SJSA1 (cell line): ENCODE measurements at regions not wholly inside any gene's neighbourhood (a gene's known extent, or its start where the extent isn't known, plus 50 kb on each side); places are given as distances from the start of the nearest gene placed in this dataset.
A peak's percentile ranks its signal among the peaks of the same experiment; 100 is the strongest.
"Not testable (repeated sequence)": the region's sequence is repeated elsewhere in the genome, so short reads cannot be mapped to it uniquely, and the experiment has no call there.

Source experiments
- DNase-seq, 2 experiments: peaks; one replicate each; pipeline ENCODE4 v3.0.0-alpha.2; 2015 to 2020; ENCODE audit warnings: low spot score in 2 of 2, low read depth in 1 of 2
- H3K27ac ChIP-seq: fragments of 250-450 bp; sonication (Bioruptor Pico); 2 replicates; pipeline ENCODE4 v1.5.1; 2020; ENCODE audit warnings: mild to moderate bottlenecking, moderate library complexity
- H3K27me3 ChIP-seq: fragments of 250-450 bp; sonication (Bioruptor Pico); replicated peaks from 2 replicates; pipeline ENCODE4 v1.5.1; 2020; ENCODE audit warnings: mild to moderate bottlenecking, moderate library complexity
- H3K36me3 ChIP-seq: fragments of 250-450 bp; sonication (Bioruptor Pico); 2 replicates; pipeline ENCODE4 v1.5.1; 2020; ENCODE audit warnings: mild to moderate bottlenecking
- H3K4me1 ChIP-seq: fragments of 250-450 bp; sonication (Bioruptor Pico); replicated peaks from 2 replicates; pipeline ENCODE4 v1.6.1; 2021; ENCODE audit warnings: mild to moderate bottlenecking
- H3K4me3 ChIP-seq: fragments of 250-450 bp; sonication (Bioruptor Pico); 2 replicates; pipeline ENCODE4 v1.5.1; 2020; ENCODE audit warnings: mild to moderate bottlenecking
- H3K9me3 ChIP-seq: fragments of 250-450 bp; sonication (Bioruptor Pico); replicated peaks from 2 replicates; pipeline ENCODE4 v1.5.1; 2020; ENCODE audit warnings: mild to moderate bottlenecking

- peaks cover 20% of the 10 kb centered on the region for H3K4me1 ChIP-seq
- H3K27ac ChIP-seq = peak overlapping the region; percentile 32; the same call in 1 of the 2 replicates
- DNase-seq = peak; percentile 59 to 66
These were observed 87.5 kb upstream of the RUNX3 start for GRCh38 chr1:25017436-25018109.

GRCh38 chr1:25012966-25013962, 83.2 kb upstream of the RUNX3 start:
- no peak for DNase-seq
- no peak overlapping the region for H3K27ac ChIP-seq
- H3K36me3 ChIP-seq = no peaks in the 10 kb centered on the region
- H3K4me1 ChIP-seq = peaks cover 18% of the 10 kb centered on the region
- H3K4me3 ChIP-seq = no peak overlapping the region
- H3K9me3 ChIP-seq = no peaks in the 10 kb centered on the region
- no peaks in the 10 kb centered on the region for H3K27me3 ChIP-seq

More at GRCh38 chr1:25017436-25018109, 87.5 kb upstream of the RUNX3 start:
- Histone ChIP-seq H3K4me3 (no peak overlapping the region), H3K27me3 (no peaks in the 10 kb centered on the region), H3K36me3 (no peaks in the 10 kb centered on the region), H3K9me3 (no peaks in the 10 kb centered on the region)

GRCh38 chr1:25011943-25012638, 82.0 kb upstream of the RUNX3 start:
- no peak overlapping the region for H3K4me3 ChIP-seq
- H3K27ac ChIP-seq = no peak overlapping the region
- H3K9me3 ChIP-seq = no peaks in the 10 kb centered on the region
- H3K4me1 ChIP-seq = peaks cover 10% of the 10 kb centered on the region
- no peaks in the 10 kb centered on the region for H3K27me3 ChIP-seq
- no peak for DNase-seq
- no peaks in the 10 kb centered on the region for H3K36me3 ChIP-seq

GRCh38 chr1:25011275-25011674, 81.2 kb upstream of the RUNX3 start:
- Histone ChIP-seq H3K4me3 (no peak overlapping the region), H3K9me3 (no peaks in the 10 kb centered on the region), H3K27me3 (no peaks in the 10 kb centered on the region), H3K36me3 (no peaks in the 10 kb centered on the region), H3K27ac (no peak overlapping the region), H3K4me1 (peaks cover 10% of the 10 kb centered on the region)
- no peak for DNase-seq

DNA sequence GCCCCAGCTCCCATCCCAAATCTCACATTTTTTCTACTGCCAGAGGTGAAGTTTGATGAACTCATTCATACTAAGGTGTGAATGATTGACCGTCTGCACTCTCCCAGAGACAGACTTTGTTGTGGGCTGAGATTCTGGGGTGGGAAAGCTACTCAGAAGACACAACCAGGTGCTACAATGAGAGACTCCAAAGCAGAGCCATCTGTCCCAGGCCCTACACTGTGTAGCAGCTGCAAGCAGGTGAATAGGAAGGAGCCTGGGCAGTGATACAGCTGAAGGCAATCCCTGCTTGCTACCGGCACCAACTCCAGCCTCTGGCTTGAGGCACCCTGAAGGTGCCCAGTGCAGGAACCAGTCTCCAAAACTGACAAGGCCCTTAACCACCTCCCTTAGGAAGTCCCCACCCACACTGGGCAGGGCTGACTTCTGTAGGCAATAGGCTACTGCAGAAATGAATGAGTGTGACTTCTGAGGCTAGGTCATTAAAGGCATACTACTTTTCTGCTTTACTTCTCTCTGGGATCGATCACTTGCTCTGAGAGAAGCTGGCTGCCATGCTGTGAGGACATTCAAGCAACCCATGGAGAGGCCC, 79.7 kb upstream of the RUNX3 start:
- no peak for DNase-seq
- H3K27me3 ChIP-seq = no peaks in the 10 kb centered on the region

DNA sequence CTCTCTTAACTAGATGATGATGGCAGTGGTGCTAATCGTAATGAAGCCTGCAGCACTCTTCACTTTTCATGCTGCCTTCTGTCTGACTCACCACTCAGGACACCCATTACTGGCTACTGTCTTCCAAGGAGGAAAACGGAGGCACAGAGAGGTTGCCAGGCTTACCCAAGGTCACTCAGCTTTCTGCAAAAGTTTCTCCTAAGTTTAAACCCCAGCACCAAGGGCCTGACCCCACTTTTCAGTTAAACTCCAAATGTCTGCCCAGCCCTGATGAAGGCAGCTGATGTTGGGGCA, 78.1 kb upstream of the RUNX3 start:
- Histone ChIP-seq H3K9me3 (no peaks in the 10 kb centered on the region), H3K27ac (no peak overlapping the region), H3K4me1 (peaks cover 13% of the 10 kb centered on the region), H3K27me3 (no peaks in the 10 kb centered on the region), H3K4me3 (no peak overlapping the region), H3K36me3 (no peaks in the 10 kb centered on the region)
- no peak for DNase-seq

More for the DNA sequence above, 79.7 kb upstream of the RUNX3 start:
- no peaks in the 10 kb centered on the region for H3K36me3 ChIP-seq
- no peak overlapping the region for H3K4me3 ChIP-seq
- H3K4me1 ChIP-seq = peaks cover 13% of the 10 kb centered on the region
- no peaks in the 10 kb centered on the region for H3K9me3 ChIP-seq
- no peak overlapping the region for H3K27ac ChIP-seq

GRCh38 chr1:25007390-25008191, 77.5 kb upstream of the RUNX3 start:
- not testable (repeated sequence) for H3K4me3 ChIP-seq, H3K9me3 ChIP-seq, H3K27me3 ChIP-seq, H3K27ac ChIP-seq, DNase-seq, H3K36me3 ChIP-seq
- peaks cover 13% of the 10 kb centered on the region for H3K4me1 ChIP-seq

- no peaks in the 10 kb centered on the region for H3K27me3 ChIP-seq
- no peak for DNase-seq
These were observed 76.7 kb upstream of the RUNX3 start for GRCh38 chr1:25006770-25007169.

GRCh38 chr1:25004355-25004754, 74.3 kb upstream of the RUNX3 start:
- no peaks in the 10 kb centered on the region for H3K36me3 ChIP-seq
- H3K4me3 ChIP-seq = no peak overlapping the region
- no peak overlapping the region for H3K27ac ChIP-seq
- no peaks in the 10 kb centered on the region for H3K27me3 ChIP-seq
- H3K4me1 ChIP-seq = peaks cover 13% of the 10 kb centered on the region
- DNase-seq = no peak
- H3K9me3 ChIP-seq = no peaks in the 10 kb centered on the region

More at GRCh38 chr1:25006770-25007169, 76.7 kb upstream of the RUNX3 start:
- H3K9me3 ChIP-seq = no peaks in the 10 kb centered on the region
- no peak overlapping the region for H3K27ac ChIP-seq
- H3K4me3 ChIP-seq = no peak overlapping the region
- no peaks in the 10 kb centered on the region for H3K36me3 ChIP-seq
- H3K4me1 ChIP-seq = peaks cover 13% of the 10 kb centered on the region

GRCh38 chr1:25003457-25004190, 73.5 kb upstream of the RUNX3 start:
- Histone ChIP-seq H3K27ac (no peak overlapping the region), H3K36me3 (no peaks in the 10 kb centered on the region), H3K9me3 (no peaks in the 10 kb centered on the region), H3K4me3 (no peak overlapping the region), H3K4me1 (peaks cover 10% of the 10 kb centered on the region), H3K27me3 (no peaks in the 10 kb centered on the region)
- no peak for DNase-seq

DNA sequence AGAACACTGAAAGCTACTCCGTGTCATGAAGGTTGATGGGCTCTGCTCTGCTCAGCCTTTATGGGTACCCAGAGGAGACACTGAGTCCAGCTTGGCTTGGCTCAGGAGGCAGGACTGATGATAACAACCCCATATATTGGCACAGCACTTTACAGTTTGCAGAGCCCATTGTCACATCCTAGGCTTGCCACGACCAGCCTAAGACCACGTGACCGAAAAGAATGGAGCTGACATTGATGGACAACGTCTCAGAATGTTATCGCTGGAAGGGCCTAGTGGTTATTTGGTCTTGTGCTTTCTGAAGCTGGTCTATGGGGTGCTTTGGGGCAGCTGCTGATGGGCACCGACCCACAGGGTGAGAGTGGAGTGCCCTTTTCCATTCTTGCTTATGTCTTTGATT, 72.9 kb upstream of the RUNX3 start:
- no peak overlapping the region for H3K27ac ChIP-seq
- H3K4me1 ChIP-seq = peaks cover 4% of the 10 kb centered on the region
- H3K9me3 ChIP-seq = no peaks in the 10 kb centered on the region
- H3K36me3 ChIP-seq = no peaks in the 10 kb centered on the region
- no peaks in the 10 kb centered on the region for H3K27me3 ChIP-seq
- no peak overlapping the region for H3K4me3 ChIP-seq
- no peak for DNase-seq

DNA sequence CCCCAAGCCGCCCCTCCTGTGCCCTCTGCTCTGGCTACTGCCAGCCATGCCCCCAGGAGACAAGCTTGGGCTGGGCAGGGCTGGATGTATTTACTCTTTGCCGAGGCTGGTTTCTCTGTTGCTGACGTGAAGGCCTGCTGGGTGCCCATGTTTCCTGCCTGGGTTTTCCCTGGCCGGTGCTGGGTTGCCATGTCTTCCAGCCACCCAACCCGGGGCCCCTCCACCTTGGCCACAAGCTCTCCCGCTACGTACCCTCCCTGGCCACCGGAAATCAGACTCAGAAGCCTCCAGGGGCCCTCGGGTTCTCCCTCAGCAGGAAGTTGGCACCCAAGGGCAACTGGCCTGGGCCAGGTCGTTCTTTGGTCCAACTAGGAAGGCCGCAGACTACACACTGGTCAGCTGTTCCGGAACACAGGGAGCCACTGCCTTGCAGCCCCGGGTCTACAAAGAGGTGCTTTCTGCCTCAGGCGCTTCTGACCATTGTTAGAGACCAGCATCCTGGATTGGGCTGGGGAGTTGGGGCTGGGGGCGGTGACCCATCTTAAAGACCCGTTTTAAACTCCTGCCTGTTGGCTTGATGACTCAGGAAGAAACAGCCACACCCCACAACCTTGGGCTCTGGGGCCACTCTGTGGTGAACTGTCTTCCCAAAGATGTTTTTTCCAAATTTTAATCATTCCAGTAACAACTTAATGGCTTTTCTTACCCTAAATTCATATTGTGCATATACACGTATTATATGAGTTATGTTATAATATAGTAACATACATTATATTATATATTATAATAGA, 71.2 kb upstream of the RUNX3 start:
- DNase-seq = no peak
- H3K4me3 ChIP-seq = no peak overlapping the region
- no peaks in the 10 kb centered on the region for H3K36me3 ChIP-seq
- H3K27ac ChIP-seq = no peak overlapping the region
- H3K9me3 ChIP-seq = no peaks in the 10 kb centered on the region
- H3K27me3 ChIP-seq = no peaks in the 10 kb centered on the region
- peaks cover 4% of the 10 kb centered on the region for H3K4me1 ChIP-seq
